Panc1 (cell line): ENCODE measurements at regions not wholly inside any gene's neighbourhood (a gene's known extent, or its start where the extent isn't known, plus 50 kb on each side); places are given as distances from the start of the nearest gene placed in this dataset.

ENCODE experiments used
- CTCF ChIP-seq: fragments of 450-650 bp; IDR thresholded peaks from 2 replicates; pipeline ENCODE4 v1.5.1; 2017; ENCODE audit warnings: mild to moderate bottlenecking
- POLR2AphosphoS5 ChIP-seq: IDR thresholded peaks from 2 replicates; pipeline ENCODE4 v1.6.1; 2012; ENCODE audit warnings: mild to moderate bottlenecking, low read depth, low read length, moderate library complexity
- REST ChIP-seq, 2 experiments: IDR thresholded peaks; 2 replicates each; pipeline ENCODE4 v1.6.1; 2011 to 2012; ENCODE audit warnings: low read depth in 2 of 2, control low read depth in 1 of 2, low read length in 1 of 2, mild to moderate bottlenecking in 1 of 2, moderate library complexity in 1 of 2; ENCODE audit not compliant: insufficient read depth in 1 of 2

GRCh38 chr2:11077411-11077810 is 77.9 kb upstream of the SLC66A3 start:
- no peak for TF ChIP-seq POLR2AphosphoS5
- TF ChIP-seq CTCF: no peak
- no peak for TF ChIP-seq REST (IDR thresholded peaks at IDR 0.05; ENCODE audit: insufficient read depth in 1 of 2, low read depth in 2 of 2, low read length in 1 of 2)
